HG02610 (cell line): ENCODE measurements at regions not wholly inside any gene's neighbourhood (a gene's known extent, or its start where the extent isn't known, plus 50 kb on each side); places are given as distances from the start of the nearest gene placed in this dataset.

Experiments
- ATAC-seq: cut with Tn5 transposase; IDR thresholded peaks from one replicate; pipeline ENCODE4 v1.9.1; 2021; ENCODE audit warnings: mild to moderate bottlenecking, moderate library complexity; ENCODE audit not compliant: unreplicated experiment

GRCh38 chr21:43277481-43278351, 108.9 kb downstream of the CRYAA start:
- ATAC-seq: no peak

- ATAC-seq: no peak
Observed at GRCh38 chr21:43276811-43277210, 108.0 kb downstream of the CRYAA start.

- ATAC-seq: no peak
Observed at GRCh38 chr21:43275421-43276211, 106.8 kb downstream of the CRYAA start.

GRCh38 chr21:43274946-43275310, 106.1 kb downstream of the CRYAA start:
- no peak for ATAC-seq

DNA sequence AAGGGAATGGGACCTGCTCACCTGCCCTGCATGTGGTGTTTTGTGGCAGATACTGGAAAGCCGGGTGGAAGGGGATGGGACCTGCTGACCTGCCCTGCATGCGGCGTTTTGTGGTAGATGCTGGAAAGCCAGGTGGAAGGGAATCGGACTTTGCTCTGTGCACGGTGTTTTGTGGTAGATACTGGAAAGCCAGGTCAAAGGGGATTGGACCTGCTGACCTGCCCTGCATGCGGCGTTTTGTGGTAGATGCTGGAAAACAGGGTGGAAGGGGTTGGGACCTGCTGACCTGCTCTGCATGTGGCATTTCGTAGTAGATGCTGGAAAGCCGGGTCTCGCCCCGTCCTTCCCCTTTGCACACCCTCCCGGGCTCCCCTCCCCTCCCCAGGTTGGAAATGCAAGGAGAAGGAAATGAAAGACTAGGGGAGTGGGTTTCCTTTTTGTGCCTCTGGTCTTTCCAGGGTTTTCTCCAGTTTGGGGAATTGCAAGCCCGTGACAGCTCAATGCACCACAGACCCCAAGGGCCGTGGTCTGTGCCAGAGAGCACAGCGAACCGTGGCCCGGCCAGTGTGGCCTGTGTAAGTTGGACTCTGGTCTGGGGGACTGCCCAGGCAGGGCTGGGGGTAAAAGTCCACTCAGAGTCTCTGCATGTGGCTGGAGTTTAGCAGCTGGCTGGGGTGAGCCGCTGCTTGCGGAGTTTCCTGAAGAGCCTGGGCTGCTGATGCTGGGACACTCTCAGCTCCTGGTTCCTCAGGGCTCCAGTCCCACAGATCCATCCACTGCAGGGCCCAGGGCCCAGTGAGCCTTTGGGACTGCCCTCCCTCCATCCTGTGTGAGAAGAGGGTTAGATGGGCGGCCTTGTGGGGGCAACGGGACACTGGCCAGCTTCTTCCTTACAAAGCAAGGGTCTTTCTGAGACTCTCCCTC, 105.5 kb downstream of the CRYAA start:
- ATAC-seq: no peak

GRCh38 chr21:43273708-43274021, 104.9 kb downstream of the CRYAA start:
- no peak for ATAC-seq

GRCh38 chr21:43273016-43273707, 104.4 kb downstream of the CRYAA start:
- ATAC-seq: no peak

DNA sequence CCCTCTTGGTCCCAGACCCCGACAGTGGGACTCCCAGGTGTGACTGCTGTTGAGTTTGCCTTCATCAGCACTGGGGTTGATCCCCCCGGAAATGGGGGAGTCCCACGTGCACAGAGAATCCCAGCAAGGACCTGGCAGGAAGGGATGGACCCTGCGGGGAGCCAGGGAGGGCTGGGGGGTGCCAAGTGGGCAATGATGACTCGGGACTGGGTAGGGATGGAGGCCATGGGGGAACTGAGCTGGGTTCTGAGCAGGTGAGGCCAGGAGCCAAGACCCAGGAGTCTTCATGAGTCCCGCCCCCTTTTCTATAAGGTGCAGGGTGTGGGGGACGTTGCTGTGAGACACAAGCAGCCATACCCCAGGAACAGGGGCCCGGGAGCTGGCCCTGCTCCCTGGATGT, 103.8 kb downstream of the CRYAA start:
- ATAC-seq: no peak

DNA sequence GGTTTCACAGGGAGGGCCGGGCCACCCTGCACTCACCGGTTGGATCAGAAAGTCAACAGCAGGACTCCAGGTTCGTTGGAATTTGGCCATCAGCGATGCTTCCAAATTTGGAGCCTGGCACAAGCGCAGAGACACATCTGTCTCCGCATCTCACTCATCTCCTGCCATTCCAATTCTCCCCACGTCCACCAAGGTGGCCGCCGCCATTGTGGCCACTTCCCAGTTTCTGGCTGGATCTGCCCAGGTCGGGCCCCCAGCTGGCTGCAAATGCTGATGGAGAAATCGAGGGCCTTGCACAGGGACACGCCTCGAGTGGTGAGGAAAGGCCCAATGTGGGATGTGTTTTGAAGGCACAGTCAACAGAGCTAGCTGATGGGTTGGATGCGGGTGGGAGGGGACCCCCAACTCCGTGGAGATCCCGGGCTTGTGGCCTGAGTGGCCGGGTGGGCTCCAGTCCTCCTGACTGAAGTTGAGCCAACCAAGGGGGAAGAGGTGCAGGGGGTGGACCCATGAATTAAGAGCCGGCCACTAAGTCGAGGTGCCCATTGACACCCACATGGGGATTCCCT, 102.7 kb downstream of the CRYAA start:
- no peak for ATAC-seq

GRCh38 chr21:43270800-43271301, 102.0 kb downstream of the CRYAA start:
- ATAC-seq: no peak

DNA sequence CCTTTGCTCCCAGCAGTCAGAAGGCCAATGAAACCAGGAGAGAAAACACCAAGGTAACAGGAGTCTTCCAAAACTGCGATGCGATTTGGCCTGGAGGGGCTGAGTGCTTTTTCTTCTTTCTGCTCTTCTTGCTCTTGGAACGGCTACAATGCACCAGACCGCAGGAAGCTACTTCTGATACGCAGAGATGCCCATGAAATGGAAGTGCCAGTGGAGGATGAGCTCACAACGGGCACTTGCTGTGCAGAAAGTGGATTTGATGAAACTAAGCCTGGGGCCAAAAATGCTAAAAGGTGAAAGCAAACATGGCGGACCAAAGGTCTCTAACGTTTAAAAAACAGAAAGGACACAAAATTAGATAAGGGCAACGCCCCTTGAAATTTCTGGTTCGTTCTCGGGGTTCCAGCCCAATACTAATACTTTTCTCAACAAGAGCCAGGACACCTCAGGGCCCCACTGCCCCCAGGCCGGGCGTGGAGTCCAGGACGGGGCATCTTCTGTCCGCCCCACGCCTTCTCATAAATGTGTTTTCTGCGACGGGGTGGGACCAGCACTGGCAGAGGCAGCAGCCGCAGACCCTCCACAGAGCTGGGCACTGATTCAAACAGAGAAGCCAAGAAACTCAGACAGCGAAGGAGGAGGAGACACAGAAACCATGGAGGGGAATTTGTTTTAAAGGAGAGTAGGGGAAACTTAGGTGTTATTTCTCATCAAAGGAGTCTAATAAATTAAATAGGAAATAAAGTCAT, 101.3 kb downstream of the CRYAA start:
- ATAC-seq: no peak

DNA sequence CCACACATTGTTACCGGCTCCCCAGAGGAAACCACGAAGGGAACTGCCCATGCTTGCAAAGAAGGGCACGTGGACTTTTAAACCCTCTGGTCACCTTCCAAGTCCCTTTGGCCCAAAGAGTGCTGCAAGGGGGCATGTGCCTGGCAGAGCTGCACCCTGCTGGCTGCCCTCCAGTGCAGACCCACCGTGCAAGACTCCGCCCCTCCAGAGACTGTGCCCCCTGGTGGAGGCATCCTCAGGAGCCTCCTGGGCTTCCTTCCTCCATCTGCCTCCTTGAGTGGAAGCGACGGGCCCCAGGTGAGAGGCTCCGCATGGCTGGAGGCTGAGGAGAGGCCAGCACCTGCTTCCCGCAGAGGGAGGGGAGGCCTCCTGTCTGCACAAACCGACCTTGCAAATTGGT, 100.6 kb downstream of the CRYAA start:
- no peak for ATAC-seq

- ATAC-seq: no peak
Observed at GRCh38 chr21:43268804-43269186, 100.0 kb downstream of the CRYAA start.

- ATAC-seq: no peak
Observed at GRCh38 chr21:43268086-43268803, 99.4 kb downstream of the CRYAA start.

DNA sequence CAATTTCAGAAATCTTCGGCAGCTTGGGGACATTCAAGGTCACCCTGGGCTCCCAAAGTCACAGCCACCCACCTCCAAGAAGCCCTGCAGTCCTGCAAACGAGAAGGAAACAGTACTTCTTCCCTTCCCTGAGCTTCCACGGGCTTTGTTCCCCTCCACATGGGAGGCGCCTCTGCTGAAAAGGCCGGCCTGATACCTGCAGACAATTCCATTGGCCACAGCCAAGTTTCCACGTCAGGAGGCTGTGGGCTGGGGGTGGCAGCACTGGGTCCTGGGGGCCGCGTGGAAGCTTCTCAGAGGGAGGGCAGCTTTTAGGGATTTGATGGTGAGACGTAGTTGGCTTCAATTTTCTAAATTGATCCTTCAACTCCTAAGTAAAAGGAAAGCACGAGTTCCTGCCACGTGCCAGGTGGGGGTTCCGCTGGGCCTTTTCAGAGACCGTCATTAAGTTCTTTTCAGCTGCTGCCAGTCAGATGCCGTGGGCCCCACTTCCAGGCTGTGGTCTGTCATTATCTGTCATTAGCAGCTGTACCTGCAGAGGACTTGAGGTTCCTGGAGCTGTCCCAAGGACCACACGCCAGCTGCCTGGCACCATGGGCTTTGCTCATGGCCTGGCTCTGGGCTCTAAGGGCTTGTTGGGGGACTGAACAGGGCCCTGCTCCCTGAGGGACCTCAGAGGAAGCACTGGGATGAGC, 98.7 kb downstream of the CRYAA start:
- ATAC-seq: no peak

GRCh38 chr21:43266534-43266933, 97.7 kb downstream of the CRYAA start:
- no peak for ATAC-seq

DNA sequence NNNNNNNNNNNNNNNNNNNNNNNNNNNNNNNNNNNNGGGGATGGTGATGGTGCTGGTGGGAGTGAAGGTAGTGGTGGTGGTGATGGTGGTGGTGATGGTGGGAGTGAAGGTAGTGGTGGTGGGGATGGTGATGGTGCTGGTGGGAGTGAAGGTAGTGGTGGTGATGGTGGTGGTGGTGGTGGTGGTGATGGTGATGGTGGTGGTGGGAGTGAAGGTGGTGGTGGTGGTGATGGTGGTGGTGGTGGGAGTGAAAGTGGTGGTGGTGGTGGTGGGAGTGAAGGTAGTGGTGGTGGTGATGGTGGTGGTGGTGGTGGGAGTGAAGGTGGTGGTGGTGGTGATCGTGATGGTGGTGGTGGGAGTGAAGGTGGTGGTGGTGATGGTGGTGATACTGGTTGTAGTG, 93.6 kb downstream of the CRYAA start:
- no peak for ATAC-seq
